ENCODE measurements at regions not wholly inside any gene's neighbourhood (a gene's known extent, or its start where the extent isn't known, plus 50 kb on each side); places are given as distances from the start of the nearest gene placed in this dataset.
"Not testable (repeated sequence)": the region's sequence is repeated elsewhere in the genome, so short reads cannot be mapped to it uniquely, and the experiment has no call there.

DNA sequence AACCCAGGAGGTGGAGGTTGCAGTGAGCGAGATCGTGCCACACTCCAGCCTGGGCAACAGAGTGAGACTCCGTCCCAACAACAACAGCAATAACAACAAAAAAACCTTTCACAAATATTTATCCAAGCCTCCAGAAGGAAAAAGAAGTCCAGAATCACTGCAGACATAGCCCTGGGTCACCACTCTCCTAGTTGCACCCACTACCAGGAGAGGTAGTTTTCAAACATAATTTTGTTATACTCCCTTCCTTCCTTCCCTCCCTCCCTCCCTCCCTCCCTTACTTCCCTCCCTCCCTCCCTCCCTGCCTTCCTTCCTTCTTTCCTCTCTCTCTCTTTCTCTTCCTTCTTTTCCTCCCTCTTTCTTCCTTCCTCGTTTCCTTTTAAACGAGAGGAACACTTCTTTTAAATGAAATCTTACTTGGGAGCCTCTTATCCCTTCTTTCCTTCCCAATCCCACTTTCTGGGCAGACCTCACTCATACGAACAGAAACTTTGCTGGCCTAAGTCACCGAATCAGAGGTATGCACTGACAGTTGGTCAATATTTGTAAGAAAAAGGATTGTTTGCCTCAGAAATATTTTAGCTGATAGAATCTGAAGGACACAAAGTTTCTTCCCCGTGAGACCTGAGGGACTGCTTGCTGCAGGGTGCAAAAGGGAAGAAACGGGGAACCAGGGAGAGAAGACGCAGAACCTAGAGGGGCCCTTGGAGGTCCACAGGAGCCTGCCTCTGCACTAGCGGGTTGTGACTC is 88.1 kb upstream of the AGAP1 start:
- DNase-seq (ENCODE audit: extremely low read depth in 1 of 11, low read depth in 9 of 11, low spot score in 4 of 11): no peak

DNA sequence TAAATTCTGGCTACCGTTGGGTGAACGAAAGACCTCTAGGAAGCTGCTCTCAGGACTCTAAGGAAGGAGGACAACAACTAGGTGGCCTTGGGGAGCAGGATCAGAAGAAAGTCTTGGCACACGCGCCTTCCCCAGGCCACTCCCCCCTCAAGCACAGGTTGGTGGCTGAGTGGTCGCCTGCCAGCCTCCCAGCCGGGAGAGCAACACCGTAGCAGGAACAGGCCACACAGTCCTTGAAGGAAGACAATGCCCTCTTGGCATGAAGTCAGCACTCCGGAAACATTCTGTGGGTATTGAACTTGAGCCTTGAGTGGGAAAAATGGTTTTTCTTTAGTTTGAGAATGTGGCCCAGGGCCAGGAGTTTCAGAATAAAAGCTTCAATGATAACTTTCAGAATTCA is 87.4 kb upstream of the AGAP1 start:
- no peak for DNase-seq (ENCODE audit: extremely low read depth in 1 of 11, low read depth in 9 of 11, low spot score in 4 of 11)

GRCh38 chr2:235411905-235412485 is 81.8 kb upstream of the AGAP1 start:
- DNase-seq (ENCODE audit: extremely low read depth in 1 of 11, low read depth in 9 of 11, low spot score in 4 of 11): no peak

GRCh38 chr2:235413064-235413463 is 80.8 kb upstream of the AGAP1 start:
- no peak for DNase-seq (ENCODE audit: extremely low read depth in 1 of 11, low read depth in 9 of 11, low spot score in 4 of 11)

DNA sequence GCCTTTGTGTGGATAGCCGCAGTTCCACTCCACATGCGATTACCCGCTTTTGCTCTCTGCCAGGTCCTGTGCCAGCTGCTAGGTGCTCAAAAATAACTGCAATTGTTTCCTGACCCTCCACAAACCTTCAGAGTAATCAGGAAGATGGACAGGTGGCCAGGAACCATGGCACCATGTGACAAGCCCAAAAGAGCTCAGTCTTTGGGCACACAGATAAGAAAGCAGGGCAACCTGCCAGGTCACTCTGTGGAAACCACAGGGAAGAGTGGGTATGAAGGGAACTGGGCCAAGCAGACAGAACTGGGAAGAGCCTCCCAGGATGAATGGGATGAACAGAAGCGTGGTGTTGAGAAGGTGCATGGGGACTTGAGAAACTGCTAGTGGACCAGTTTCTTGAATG is 79.4 kb upstream of the AGAP1 start:
- DNase-seq (ENCODE audit: extremely low read depth in 1 of 11, low read depth in 9 of 11, low spot score in 4 of 11): no peak

GRCh38 chr2:235416858-235417499 is 76.9 kb upstream of the AGAP1 start:
- DNase-seq (ENCODE audit: extremely low read depth in 1 of 11, low read depth in 9 of 11, low spot score in 4 of 11): peak in 8 of 11 donors; percentile 16 to 51 (median 34)

DNA sequence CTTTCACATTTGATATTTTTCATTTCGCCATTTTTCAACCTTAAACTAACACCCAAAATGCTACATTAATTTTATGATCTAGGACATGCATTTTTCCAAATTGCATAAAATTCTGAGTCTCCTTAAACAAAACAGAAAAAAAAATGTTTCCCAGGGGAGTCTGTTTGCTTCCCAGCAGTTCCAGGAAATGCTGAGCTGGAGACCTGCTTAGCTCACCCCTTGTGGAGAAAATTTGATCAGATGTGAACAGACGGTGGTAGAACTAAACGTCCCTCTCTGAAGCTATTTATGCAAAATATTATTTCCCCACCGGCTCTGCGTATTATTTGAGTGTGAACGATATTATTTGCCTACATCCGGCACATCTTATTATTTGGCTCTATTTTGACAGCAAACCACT is 74.9 kb upstream of the AGAP1 start:
- no peak for DNase-seq (ENCODE audit: extremely low read depth in 1 of 11, low read depth in 9 of 11, low spot score in 4 of 11)

DNA sequence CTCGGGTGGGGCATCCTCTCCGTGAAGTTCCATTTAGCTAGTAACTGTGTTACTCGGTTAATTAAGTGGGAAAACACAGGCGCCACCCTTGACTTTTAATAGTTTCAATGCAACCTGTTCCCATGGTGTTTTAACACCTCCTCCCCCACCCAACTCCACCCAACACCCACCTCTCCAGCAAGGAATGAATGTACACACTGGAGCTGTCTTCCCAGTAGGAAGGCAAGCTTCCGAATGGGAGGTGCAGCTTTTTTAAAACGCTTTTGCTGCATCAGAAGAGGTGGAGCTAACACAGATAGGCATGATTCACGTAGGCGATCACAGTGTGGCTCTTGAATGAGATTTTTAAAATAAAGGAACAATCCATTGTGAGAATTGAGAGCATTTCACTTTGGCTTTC is 73.8 kb upstream of the AGAP1 start:
- DNase-seq (ENCODE audit: extremely low read depth in 1 of 11, low read depth in 9 of 11, low spot score in 4 of 11): no peak

GRCh38 chr2:235421618-235422017 is 72.2 kb upstream of the AGAP1 start:
- DNase-seq (ENCODE audit: extremely low read depth in 1 of 11, low read depth in 9 of 11, low spot score in 4 of 11): no peak

GRCh38 chr2:235430366-235431083 is 63.3 kb upstream of the AGAP1 start:
- DNase-seq (ENCODE audit: extremely low read depth in 1 of 11, low read depth in 9 of 11, low spot score in 4 of 11): no peak

- DNase-seq (ENCODE audit: extremely low read depth in 1 of 11, low read depth in 9 of 11, low spot score in 4 of 11): no peak
Observed at GRCh38 chr2:235432741-235433520, 60.9 kb upstream of the AGAP1 start.

DNA sequence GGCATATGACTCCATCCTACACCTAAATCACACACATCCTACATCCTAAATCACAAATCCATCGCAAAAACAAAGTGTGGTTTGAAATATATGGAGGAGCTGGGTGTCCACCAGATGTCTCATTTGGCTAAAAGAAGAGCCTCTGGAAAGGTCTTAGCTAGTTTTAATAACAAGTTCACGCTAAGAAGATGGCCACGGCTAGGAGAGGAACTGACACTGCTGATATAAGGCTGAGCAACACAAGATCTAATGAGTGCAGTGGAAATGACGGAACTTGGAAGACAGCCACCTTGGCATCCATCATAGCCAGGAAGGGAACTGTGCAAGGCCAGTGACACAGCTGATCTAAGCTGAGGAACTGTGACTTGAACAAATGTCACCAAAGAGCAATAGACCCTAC is 60.0 kb upstream of the AGAP1 start:
- no peak for DNase-seq (ENCODE audit: extremely low read depth in 1 of 11, low read depth in 9 of 11, low spot score in 4 of 11)

GRCh38 chr2:235439959-235440662 is 53.7 kb upstream of the AGAP1 start:
- no peak for DNase-seq (ENCODE audit: extremely low read depth in 1 of 11, low read depth in 9 of 11, low spot score in 4 of 11)

DNA sequence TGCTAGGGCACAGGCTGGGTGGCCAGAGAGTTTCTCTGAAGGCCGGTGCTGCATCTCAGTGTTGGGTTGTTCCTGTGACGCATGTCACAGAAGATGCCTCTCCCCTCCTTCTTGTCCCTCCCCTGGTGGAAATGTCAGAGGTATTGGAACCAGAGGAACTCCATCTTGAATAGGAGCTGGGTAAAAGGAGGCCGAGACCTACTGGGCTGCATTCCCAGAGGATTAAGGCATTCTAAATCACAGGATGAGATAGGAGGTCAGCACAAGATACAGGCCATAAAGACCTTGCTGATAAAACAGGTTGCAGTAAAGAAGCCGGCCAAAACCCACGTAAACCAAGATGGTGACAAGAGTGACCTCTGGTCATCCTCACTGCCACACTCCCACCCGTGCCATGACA is 50.3 kb upstream of the AGAP1 start:
- DNase-seq (ENCODE audit: extremely low read depth in 1 of 11, low read depth in 9 of 11, low spot score in 4 of 11): not testable (repeated sequence)
